Esophagus (tissue), 2 donors: ENCODE measurements at regions not wholly inside any gene's neighbourhood (a gene's known extent, or its start where the extent isn't known, plus 50 kb on each side); places are given as distances from the start of the nearest gene placed in this dataset.
A peak's percentile ranks its signal among the peaks of the same experiment; 100 is the strongest.

Experiments
- H3K27ac ChIP-seq, 2 donors: one replicate each; pipeline ENCODE4 v1.5.1; 2013; ENCODE audit warnings: low read depth in 2 of 2, mild to moderate bottlenecking in 2 of 2, inconsistent platforms in 1 of 2, low read length in 1 of 2, moderate library complexity in 1 of 2
- H3K27me3 ChIP-seq, 2 donors: one replicate each; pipeline ENCODE4 v1.6.1; 2013; ENCODE audit warnings: low read length in 2 of 2, control low read depth in 1 of 2, mild to moderate bottlenecking in 1 of 2; ENCODE audit not compliant: insufficient read depth in 2 of 2, control insufficient read depth in 1 of 2
- H3K36me3 ChIP-seq, 2 donors: one replicate each; pipeline ENCODE4 v1.6.1; 2013; ENCODE audit warnings: low read length in 1 of 2; ENCODE audit not compliant: control insufficient read depth in 2 of 2, insufficient read depth in 2 of 2
- H3K4me1 ChIP-seq, 2 donors: one replicate each; pipeline ENCODE4 v1.6.1; 2013; ENCODE audit warnings: low read length in 1 of 2; ENCODE audit not compliant: control insufficient read depth in 2 of 2, insufficient read depth in 2 of 2
- H3K4me3 ChIP-seq, 2 donors: one replicate each; pipeline ENCODE4 v1.5.1; 2013; ENCODE audit warnings: low read length in 2 of 2, mild to moderate bottlenecking in 2 of 2, low read depth in 1 of 2, moderate library complexity in 1 of 2
- H3K9me3 ChIP-seq, 2 donors: one replicate each; pipeline ENCODE4 v1.6.1; 2013; ENCODE audit warnings: mild to moderate bottlenecking in 2 of 2, low read depth in 1 of 2, low read length in 1 of 2, moderate library complexity in 1 of 2; ENCODE audit not compliant: control insufficient read depth in 2 of 2, insufficient read depth in 1 of 2
- WGBS, 2 donors: extraction: QIAGEN DNeasy Blood & Tissue Kit; methylation state at CpG; one replicate each; pipeline ENCODE4 v1.1.7; 2013; 5-methylcytosine and 5-hydroxymethylcytosine counted together
- donor health status: healthy with polysubstance abuse.
- donor health status: Bipolar disorder and iron deficiency.

DNA sequence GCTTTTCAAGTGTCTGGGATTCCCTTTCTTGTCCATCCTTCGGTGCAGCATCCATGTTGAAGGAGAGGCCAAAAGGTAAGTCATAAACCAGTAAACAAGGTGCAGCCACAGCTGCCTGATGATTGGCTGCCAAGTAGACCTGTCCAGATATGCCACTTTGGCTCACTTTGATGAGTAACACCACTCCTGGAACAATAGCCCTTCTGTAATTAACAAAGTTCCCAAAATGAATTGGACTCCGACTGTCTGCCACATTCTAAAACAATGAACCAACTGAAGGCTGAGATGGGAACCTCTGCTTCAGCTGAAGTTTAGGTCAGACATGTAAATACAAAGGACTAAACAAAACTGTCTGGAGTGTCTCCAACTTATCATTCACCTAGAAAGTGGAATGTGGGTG is 82.2 kb upstream of the LGALSL start:
- Histone ChIP-seq H3K4me3 (no peak overlapping the region), H3K4me1 (peaks cover 0 to 2% of the 10 kb centered on the region in 2 donors), H3K36me3 (no peaks in the 10 kb centered on the region), H3K27ac (peak overlapping the region; percentile 39 to 81), H3K9me3 (no peaks in the 10 kb centered on the region), H3K27me3 (no peaks in the 10 kb centered on the region)
- WGBS, 2 donors = 47 to 54% methylated on average over 2 of the region's 2 CpGs

- Histone ChIP-seq H3K36me3 (no peaks in the 10 kb centered on the region), H3K4me3 (no peak overlapping the region), H3K4me1 (peaks cover 0 to 2% of the 10 kb centered on the region in 2 donors), H3K27ac (no peak overlapping the region), H3K27me3 (no peaks in the 10 kb centered on the region), H3K9me3 (no peaks in the 10 kb centered on the region)
- 44 to 47% methylated on average over 4 of the region's 4 CpGs for WGBS, 2 donors
Measured at GRCh38 chr2:64374686-64375085, 79.3 kb upstream of the LGALSL start.

- WGBS, 2 donors = 59 to 68% methylated on average over 5 of the region's 5 CpGs
- H3K4me1 ChIP-seq = no peaks in the 10 kb centered on the region
Measured at GRCh38 chr2:64376926-64377325, 77.0 kb upstream of the LGALSL start.

DNA sequence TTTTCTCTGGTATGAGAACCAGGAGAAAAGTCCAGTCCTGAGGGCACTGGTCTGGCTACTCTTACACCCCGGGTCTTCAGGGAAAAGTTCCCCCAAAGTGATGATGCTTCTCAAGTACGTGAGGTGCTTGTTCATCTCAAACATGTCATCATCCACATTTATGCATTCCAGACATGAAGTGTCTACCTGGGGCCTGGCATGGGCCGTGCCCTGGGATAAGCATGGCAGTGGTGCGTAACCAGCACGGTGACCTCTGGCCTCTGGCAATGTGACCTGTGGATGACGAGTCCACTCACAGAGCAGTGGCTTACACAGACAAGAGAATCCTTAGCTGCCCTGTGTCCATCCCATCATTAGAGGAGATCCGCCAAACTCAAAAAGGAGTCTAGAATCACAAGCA is 74.8 kb upstream of the LGALSL start:
- Histone ChIP-seq H3K27me3 (no peaks in the 10 kb centered on the region), H3K4me1 (no peaks in the 10 kb centered on the region), H3K36me3 (no peaks in the 10 kb centered on the region), H3K4me3 (no peak overlapping the region), H3K9me3 (no peaks in the 10 kb centered on the region), H3K27ac (no peak overlapping the region)
- 90 to 91% methylated on average over 7 of the region's 7 CpGs for WGBS, 2 donors

More at GRCh38 chr2:64376926-64377325, 77.0 kb upstream of the LGALSL start:
- no peaks in the 10 kb centered on the region for H3K36me3 ChIP-seq
- no peak overlapping the region for H3K27ac ChIP-seq
- no peaks in the 10 kb centered on the region for H3K27me3 ChIP-seq
- H3K9me3 ChIP-seq = no peaks in the 10 kb centered on the region
- no peak overlapping the region for H3K4me3 ChIP-seq

- no peaks in the 10 kb centered on the region for H3K36me3 ChIP-seq
Measured at GRCh38 chr2:64380853-64381527, 73.0 kb upstream of the LGALSL start.

DNA sequence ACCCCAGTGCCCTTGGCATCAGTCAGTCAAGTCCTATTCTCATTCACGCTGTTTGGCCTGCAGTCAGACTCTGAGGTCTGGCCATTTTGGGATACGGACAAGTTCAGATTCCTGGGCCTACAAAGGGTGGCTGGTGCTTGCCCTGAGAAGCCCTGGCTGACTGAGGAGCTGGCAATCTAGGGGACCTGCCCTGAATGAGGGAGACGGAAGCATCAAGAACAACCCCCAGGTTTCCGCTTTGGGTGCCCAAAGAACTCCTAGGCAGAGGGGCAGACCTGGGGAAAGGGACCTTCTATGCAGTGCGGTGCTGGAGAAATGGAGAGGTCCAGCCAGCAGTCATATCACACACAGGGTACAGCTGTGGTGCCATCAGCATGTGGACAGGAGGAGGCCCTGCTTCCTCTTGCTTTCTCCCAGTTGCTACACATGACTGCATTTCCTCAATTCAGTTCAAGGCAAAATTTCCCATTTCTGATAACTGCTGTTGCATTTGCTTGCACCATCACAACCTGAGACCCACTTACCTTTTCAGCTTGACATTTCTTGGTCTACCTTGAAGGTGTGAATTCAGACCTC is 70.9 kb upstream of the LGALSL start:
- no peaks in the 10 kb centered on the region for H3K4me1 ChIP-seq
- no peaks in the 10 kb centered on the region for H3K27me3 ChIP-seq
- no peak overlapping the region for H3K27ac ChIP-seq
- no peaks in the 10 kb centered on the region for H3K9me3 ChIP-seq
- 96% methylated on average over 4 to 5 of the region's 5 CpGs for WGBS, 2 donors
- H3K4me3 ChIP-seq = no peak overlapping the region
- no peaks in the 10 kb centered on the region for H3K36me3 ChIP-seq

More at GRCh38 chr2:64380853-64381527, 73.0 kb upstream of the LGALSL start:
- H3K4me3 ChIP-seq = no peak overlapping the region
- 75 to 81% methylated on average over 4 of the region's 4 CpGs for WGBS, 2 donors
- no peaks in the 10 kb centered on the region for H3K4me1 ChIP-seq
- no peak overlapping the region for H3K27ac ChIP-seq
- H3K9me3 ChIP-seq = no peaks in the 10 kb centered on the region
- H3K27me3 ChIP-seq = no peaks in the 10 kb centered on the region

GRCh38 chr2:64383881-64384280 is 70.1 kb upstream of the LGALSL start:
- WGBS, 2 donors = 90 to 92% methylated on average over 3 of the region's 3 CpGs
- Histone ChIP-seq H3K27ac (no peak overlapping the region), H3K36me3 (no peaks in the 10 kb centered on the region), H3K27me3 (no peaks in the 10 kb centered on the region), H3K4me1 (no peaks in the 10 kb centered on the region), H3K4me3 (no peak overlapping the region), H3K9me3 (no peaks in the 10 kb centered on the region)

DNA sequence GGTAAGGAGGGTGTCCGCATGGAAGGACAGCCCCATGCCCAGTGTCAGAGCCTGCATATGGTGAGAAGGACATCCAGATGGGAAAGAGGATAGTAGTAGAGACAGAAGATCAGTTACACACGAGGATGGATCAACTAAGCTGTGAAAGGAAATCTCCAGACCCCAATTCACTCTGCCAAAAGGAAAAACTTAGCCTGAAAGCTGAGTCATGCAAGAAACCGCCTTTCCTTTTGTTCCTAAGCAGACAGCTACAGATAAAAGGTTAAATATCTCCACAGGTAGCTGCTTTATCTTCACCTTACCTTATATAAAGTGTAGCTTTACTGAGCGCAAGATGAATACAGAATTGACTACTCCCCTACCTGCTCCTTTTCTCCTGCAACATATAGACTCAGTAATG is 67.3 kb upstream of the LGALSL start:
- H3K36me3 ChIP-seq = no peaks in the 10 kb centered on the region
- no peaks in the 10 kb centered on the region for H3K4me1 ChIP-seq
- no peaks in the 10 kb centered on the region for H3K9me3 ChIP-seq
- no peak overlapping the region for H3K4me3 ChIP-seq
- no peak overlapping the region for H3K27ac ChIP-seq
- 65 to 73% methylated on average over 4 of the region's 4 CpGs for WGBS, 2 donors
- H3K27me3 ChIP-seq = no peaks in the 10 kb centered on the region

GRCh38 chr2:64390586-64390985 is 63.4 kb upstream of the LGALSL start:
- H3K9me3 ChIP-seq = no peaks in the 10 kb centered on the region
- no peaks in the 10 kb centered on the region for H3K27me3 ChIP-seq
- no peak overlapping the region for H3K27ac ChIP-seq
- peaks cover 0 to 8% of the 10 kb centered on the region in 2 donors for H3K4me1 ChIP-seq
- no peaks in the 10 kb centered on the region for H3K36me3 ChIP-seq
- H3K4me3 ChIP-seq = no peak overlapping the region

GRCh38 chr2:64391424-64391823 is 62.5 kb upstream of the LGALSL start:
- Histone ChIP-seq H3K36me3 (no peaks in the 10 kb centered on the region), H3K4me1 (peaks cover 0 to 8% of the 10 kb centered on the region in 2 donors), H3K27ac (no peak overlapping the region), H3K4me3 (no peak overlapping the region), H3K9me3 (no peaks in the 10 kb centered on the region), H3K27me3 (no peaks in the 10 kb centered on the region)
- WGBS, 2 donors = 80% methylated on average over 2 of the region's 2 CpGs
